Muscle of leg (tissue), 3 donors: ENCODE measurements at regions not wholly inside any gene's neighbourhood (a gene's known extent, or its start where the extent isn't known, plus 50 kb on each side); places are given as distances from the start of the nearest gene placed in this dataset.

Source experiments
- DNase-seq: peaks from one replicate; pipeline ENCODE4 v3.0.0; 2013
- H3K27ac ChIP-seq: one replicate; pipeline ENCODE4 v1.5.1; 2013; ENCODE audit warnings: mild to moderate bottlenecking, low read length, control low read depth
- H3K27me3 ChIP-seq: one replicate; pipeline ENCODE4 v1.6.1; 2013; ENCODE audit warnings: low read length; ENCODE audit not compliant: control insufficient read depth, insufficient read depth
- H3K36me3 ChIP-seq: one replicate; pipeline ENCODE4 v1.6.1; 2013; ENCODE audit warnings: low read length; ENCODE audit not compliant: control insufficient read depth, insufficient read depth
- H3K4me1 ChIP-seq: one replicate; pipeline ENCODE4 v1.6.1; 2013; ENCODE audit warnings: low read length; ENCODE audit not compliant: control insufficient read depth, insufficient read depth
- H3K4me3 ChIP-seq: one replicate; pipeline ENCODE4 v1.5.1; 2013; ENCODE audit warnings: low read length, control low read depth
- H3K9me3 ChIP-seq: replicated peaks from 2 replicates; pipeline ENCODE4 v1.6.1; 2013; ENCODE audit warnings: low read depth, low read length; ENCODE audit not compliant: control insufficient read depth
- WGBS: methylation state at CpG from one replicate; pipeline ENCODE4 v1.1.5; 2013; ENCODE audit warnings: missing lambda C conversion rate; ENCODE audit not compliant: insufficient coverage; 5-methylcytosine and 5-hydroxymethylcytosine counted together

DNA sequence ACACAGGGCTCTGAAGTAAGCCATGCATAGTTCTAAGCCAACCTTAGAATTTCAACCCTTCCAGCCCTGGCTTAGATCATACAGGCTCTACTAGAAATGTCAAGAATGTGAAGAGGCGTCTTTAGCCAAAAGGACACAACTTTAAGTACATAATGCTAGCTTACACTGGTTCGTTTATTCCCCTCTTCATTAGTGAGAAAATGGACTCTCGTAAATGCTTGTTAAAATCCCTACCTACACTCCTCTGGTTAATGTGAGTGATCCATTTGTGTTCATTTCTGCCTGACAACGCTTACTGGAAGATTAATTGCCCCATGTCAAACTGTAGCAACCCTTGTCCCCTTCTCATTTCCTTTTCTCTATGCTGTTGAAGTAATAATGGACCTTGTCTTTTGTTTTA, 149.3 kb upstream of the POU5F2 start:
- no peak overlapping the region for H3K4me3 ChIP-seq
- no peaks in the 10 kb centered on the region for H3K36me3 ChIP-seq
- no peak for DNase-seq
- no peak overlapping the region for H3K27ac ChIP-seq
- H3K9me3 ChIP-seq: no peaks in the 10 kb centered on the region
- no peaks in the 10 kb centered on the region for H3K4me1 ChIP-seq
- no peaks in the 10 kb centered on the region for H3K27me3 ChIP-seq
- WGBS: no CpG with 5 or more reads among the region's 4 CpGs

- Histone ChIP-seq H3K9me3 (no peaks in the 10 kb centered on the region), H3K4me3 (no peak overlapping the region), H3K27ac (no peak overlapping the region), H3K4me1 (no peaks in the 10 kb centered on the region), H3K27me3 (no peaks in the 10 kb centered on the region), H3K36me3 (no peaks in the 10 kb centered on the region)
- DNase-seq: no peak
- no CpG with 5 or more reads among the region's 1 CpG for WGBS
Measured at GRCh38 chr5:93887678-93888077, 146.3 kb upstream of the POU5F2 start.

GRCh38 chr5:93886917-93887361, 145.5 kb upstream of the POU5F2 start:
- no peaks in the 10 kb centered on the region for H3K9me3 ChIP-seq
- WGBS: no CpG with 5 or more reads among the region's 1 CpG
- no peaks in the 10 kb centered on the region for H3K4me1 ChIP-seq
- no peaks in the 10 kb centered on the region for H3K36me3 ChIP-seq
- H3K27me3 ChIP-seq: no peaks in the 10 kb centered on the region
- DNase-seq: peak; percentile 10
- no peak overlapping the region for H3K4me3 ChIP-seq
- no peak overlapping the region for H3K27ac ChIP-seq

DNA sequence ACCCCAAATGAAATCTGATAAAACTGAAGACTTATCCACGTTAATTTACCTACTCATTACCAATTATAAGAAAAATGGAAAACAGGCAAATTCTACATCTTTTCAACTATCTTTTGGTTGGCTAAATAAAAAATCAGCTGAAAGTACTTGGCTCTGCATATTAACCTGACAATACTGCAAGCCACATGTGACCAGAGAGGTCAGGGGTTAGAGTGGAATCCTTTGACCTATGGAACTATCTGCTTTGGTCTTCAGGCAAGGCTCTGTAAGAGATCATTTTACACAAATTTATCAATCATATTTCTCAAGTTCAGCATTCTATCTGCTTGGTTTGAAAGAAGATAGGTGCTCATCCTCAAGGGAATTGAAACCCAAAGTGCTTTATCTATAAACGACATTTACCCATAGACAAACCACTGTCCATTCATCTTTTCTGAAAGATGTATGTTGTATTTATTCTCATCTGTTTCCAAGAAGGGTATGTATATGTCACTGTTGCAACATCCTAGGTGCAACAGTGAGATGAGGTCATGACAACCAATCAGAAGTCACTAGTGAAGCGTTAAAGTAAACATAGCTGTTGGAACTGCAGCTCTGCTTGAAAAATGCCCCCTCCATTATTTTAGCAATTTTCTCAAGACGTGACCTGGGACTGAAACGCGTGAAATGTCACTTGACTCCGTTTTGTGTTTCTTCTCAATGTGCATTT, 144.9 kb upstream of the POU5F2 start:
- H3K4me3 ChIP-seq: no peak overlapping the region
- H3K27ac ChIP-seq: no peak overlapping the region
- DNase-seq: no peak
- H3K36me3 ChIP-seq: no peaks in the 10 kb centered on the region
- no peaks in the 10 kb centered on the region for H3K4me1 ChIP-seq
- WGBS: no CpG with 5 or more reads among the region's 7 CpGs
- no peaks in the 10 kb centered on the region for H3K9me3 ChIP-seq
- H3K27me3 ChIP-seq: no peaks in the 10 kb centered on the region

GRCh38 chr5:93884254-93884653, 142.9 kb upstream of the POU5F2 start:
- no peak for DNase-seq
- H3K4me3 ChIP-seq: no peak overlapping the region
- WGBS: no CpG with 5 or more reads among the region's 1 CpG

DNA sequence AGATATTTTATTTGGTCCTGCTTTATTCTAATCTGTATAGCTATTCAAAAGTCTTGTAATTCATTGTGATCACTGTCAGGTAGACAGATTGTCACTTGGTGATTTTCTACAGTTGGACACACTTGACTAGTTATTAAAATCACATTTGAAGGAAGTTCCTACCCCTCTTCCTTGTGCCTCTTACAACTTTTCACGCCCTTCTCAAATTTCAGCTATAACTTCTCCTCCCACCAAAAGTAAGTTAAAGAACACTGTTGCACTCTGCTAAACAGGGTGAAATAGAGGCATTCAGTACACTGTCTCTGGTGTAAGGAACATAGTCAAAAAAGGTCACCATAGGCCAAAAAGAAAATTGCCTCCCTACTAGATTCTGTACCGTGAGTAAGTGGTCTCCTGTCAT, 142.1 kb upstream of the POU5F2 start:
- Histone ChIP-seq H3K9me3 (no peaks in the 10 kb centered on the region), H3K4me3 (no peak overlapping the region), H3K36me3 (no peaks in the 10 kb centered on the region), H3K27ac (no peak overlapping the region), H3K4me1 (no peaks in the 10 kb centered on the region), H3K27me3 (no peaks in the 10 kb centered on the region)
- WGBS: no CpG with 5 or more reads among the region's 2 CpGs
- DNase-seq: no peak

More at GRCh38 chr5:93884254-93884653, 142.9 kb upstream of the POU5F2 start:
- no peaks in the 10 kb centered on the region for H3K27me3 ChIP-seq
- H3K4me1 ChIP-seq: no peaks in the 10 kb centered on the region
- H3K27ac ChIP-seq: no peak overlapping the region
- H3K36me3 ChIP-seq: no peaks in the 10 kb centered on the region
- H3K9me3 ChIP-seq: no peaks in the 10 kb centered on the region

DNA sequence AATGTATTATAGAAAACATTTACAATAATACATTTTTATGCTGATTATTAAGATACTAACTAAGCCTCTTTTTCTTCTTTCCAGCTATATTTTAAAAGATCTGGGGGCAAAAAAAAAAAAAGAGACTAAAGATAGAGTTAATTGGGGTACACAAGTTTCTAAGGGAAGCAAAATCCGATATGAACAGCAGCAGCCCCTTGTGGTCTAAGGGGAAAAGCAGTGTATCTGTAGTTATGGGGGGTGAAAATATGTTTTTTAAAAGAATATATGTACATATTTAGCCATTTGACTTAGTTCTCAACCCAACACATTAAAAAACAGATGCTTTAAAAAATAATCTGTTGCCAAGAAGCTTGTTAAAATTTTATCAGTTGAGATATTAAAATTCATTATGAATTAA, 134.3 kb upstream of the POU5F2 start:
- H3K27ac ChIP-seq: no peak overlapping the region
- DNase-seq: no peak
- WGBS: no CpG with 5 or more reads among the region's 1 CpG
- H3K4me1 ChIP-seq: no peaks in the 10 kb centered on the region
- no peak overlapping the region for H3K4me3 ChIP-seq
- no peaks in the 10 kb centered on the region for H3K27me3 ChIP-seq
- H3K36me3 ChIP-seq: no peaks in the 10 kb centered on the region
- H3K9me3 ChIP-seq: no peaks in the 10 kb centered on the region

GRCh38 chr5:93874491-93874890, 133.1 kb upstream of the POU5F2 start:
- no peak overlapping the region for H3K27ac ChIP-seq
- H3K36me3 ChIP-seq: no peaks in the 10 kb centered on the region
- no peak overlapping the region for H3K4me3 ChIP-seq
- no peaks in the 10 kb centered on the region for H3K27me3 ChIP-seq
- H3K4me1 ChIP-seq: no peaks in the 10 kb centered on the region
- DNase-seq: no peak
- no peaks in the 10 kb centered on the region for H3K9me3 ChIP-seq

- no peak overlapping the region for H3K27ac ChIP-seq
- H3K9me3 ChIP-seq: no peaks in the 10 kb centered on the region
- H3K36me3 ChIP-seq: no peaks in the 10 kb centered on the region
- H3K4me1 ChIP-seq: no peaks in the 10 kb centered on the region
- no peaks in the 10 kb centered on the region for H3K27me3 ChIP-seq
- WGBS: no CpG with 5 or more reads among the region's 1 CpG
- H3K4me3 ChIP-seq: no peak overlapping the region
- DNase-seq: no peak
Measured at GRCh38 chr5:93874080-93874479, 132.7 kb upstream of the POU5F2 start.

GRCh38 chr5:93873211-93873736, 131.9 kb upstream of the POU5F2 start:
- Histone ChIP-seq H3K27ac (no peak overlapping the region), H3K27me3 (no peaks in the 10 kb centered on the region), H3K9me3 (no peaks in the 10 kb centered on the region), H3K4me3 (no peak overlapping the region), H3K4me1 (no peaks in the 10 kb centered on the region), H3K36me3 (no peaks in the 10 kb centered on the region)
- DNase-seq: no peak
- WGBS: 71% methylated on average over 1 of the region's 1 CpG

DNA sequence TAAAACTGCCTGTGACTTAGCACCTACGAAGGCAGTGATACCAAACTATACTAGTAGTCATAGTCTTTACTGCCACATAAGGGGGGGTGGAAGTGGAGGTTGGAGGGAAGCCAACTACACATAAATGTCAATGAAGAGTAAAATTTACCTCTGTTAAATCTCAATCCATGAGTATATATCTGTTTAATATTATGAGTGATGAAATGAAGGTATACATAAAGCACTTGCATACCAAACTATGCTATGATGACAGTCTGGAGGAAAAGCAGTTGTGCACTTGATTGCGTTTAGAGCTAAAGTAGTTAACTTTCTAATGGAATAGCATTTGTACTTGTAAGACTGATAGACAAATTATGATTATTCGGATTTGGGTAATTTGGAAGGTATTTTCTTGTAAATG, 129.2 kb upstream of the POU5F2 start:
- Histone ChIP-seq H3K36me3 (no peaks in the 10 kb centered on the region), H3K4me1 (no peaks in the 10 kb centered on the region), H3K27me3 (no peaks in the 10 kb centered on the region), H3K4me3 (no peak overlapping the region), H3K27ac (no peak overlapping the region), H3K9me3 (no peaks in the 10 kb centered on the region)
- no peak for DNase-seq
- WGBS: no CpG with 5 or more reads among the region's 3 CpGs
